GM21723 (cell line): ENCODE measurements at regions not wholly inside any gene's neighbourhood (a gene's known extent, or its start where the extent isn't known, plus 50 kb on each side); places are given as distances from the start of the nearest gene placed in this dataset.

ENCODE experiments used
- ATAC-seq: cut with Tn5 transposase; IDR thresholded peaks from one replicate; pipeline ENCODE4 v1.9.1; 2021; ENCODE audit warnings: mild to moderate bottlenecking, moderate library complexity; ENCODE audit not compliant: unreplicated experiment

- ATAC-seq, result no peak
Measured at GRCh38 chr13:59497621-59498247, 666.0 kb downstream of the DIAPH3 start.

GRCh38 chr13:59501004-59501403 is 662.7 kb downstream of the DIAPH3 start:
- no peak for ATAC-seq

- ATAC-seq, result no peak
Measured at GRCh38 chr13:59504407-59504806, 659.3 kb downstream of the DIAPH3 start.

- ATAC-seq, result no peak
Measured at GRCh38 chr13:59510386-59510785, 653.3 kb downstream of the DIAPH3 start.

- no peak for ATAC-seq
Measured at GRCh38 chr13:59513686-59514085, 650.0 kb downstream of the DIAPH3 start.

- ATAC-seq, result no peak
Measured at GRCh38 chr13:59514316-59514715, 649.4 kb downstream of the DIAPH3 start.

- no peak for ATAC-seq
Measured at GRCh38 chr13:59519819-59520218, 643.9 kb downstream of the DIAPH3 start.

- ATAC-seq, result no peak
Measured at GRCh38 chr13:59521549-59521948, 642.2 kb downstream of the DIAPH3 start.

- ATAC-seq, result no peak
Measured at GRCh38 chr13:59522652-59523051, 641.1 kb downstream of the DIAPH3 start.

- ATAC-seq, result no peak
Measured at GRCh38 chr13:59527500-59527899, 636.2 kb downstream of the DIAPH3 start.

- no peak for ATAC-seq
Measured at GRCh38 chr13:59531571-59532091, 632.1 kb downstream of the DIAPH3 start.

- ATAC-seq, result no peak
Measured at GRCh38 chr13:59532405-59532804, 631.3 kb downstream of the DIAPH3 start.

- ATAC-seq, result no peak
Measured at GRCh38 chr13:59533561-59534555, 629.9 kb downstream of the DIAPH3 start.

GRCh38 chr13:59534806-59535205 is 628.9 kb downstream of the DIAPH3 start:
- no peak for ATAC-seq

- no peak for ATAC-seq
Measured at GRCh38 chr13:59537500-59537899, 626.2 kb downstream of the DIAPH3 start.

- ATAC-seq, result no peak
Measured at GRCh38 chr13:59538512-59538911, 625.2 kb downstream of the DIAPH3 start.

GRCh38 chr13:59542303-59542702 is 621.4 kb downstream of the DIAPH3 start:
- ATAC-seq, result no peak

- no peak for ATAC-seq
Measured at GRCh38 chr13:59543418-59543817, 620.3 kb downstream of the DIAPH3 start.

GRCh38 chr13:59545007-59545406 is 618.7 kb downstream of the DIAPH3 start:
- ATAC-seq, result no peak

- ATAC-seq, result no peak
Measured at GRCh38 chr13:59546178-59546577, 617.5 kb downstream of the DIAPH3 start.

- ATAC-seq, result no peak
Measured at GRCh38 chr13:59547950-59548349, 615.8 kb downstream of the DIAPH3 start.

GRCh38 chr13:59562924-59563323 is 600.8 kb downstream of the DIAPH3 start:
- ATAC-seq, result no peak
